ENCODE measurements at regions not wholly inside any gene's neighbourhood (a gene's known extent, or its start where the extent isn't known, plus 50 kb on each side); places are given as distances from the start of the nearest gene placed in this dataset.
"Not testable (repeated sequence)": the region's sequence is repeated elsewhere in the genome, so short reads cannot be mapped to it uniquely, and the experiment has no call there.

DNA sequence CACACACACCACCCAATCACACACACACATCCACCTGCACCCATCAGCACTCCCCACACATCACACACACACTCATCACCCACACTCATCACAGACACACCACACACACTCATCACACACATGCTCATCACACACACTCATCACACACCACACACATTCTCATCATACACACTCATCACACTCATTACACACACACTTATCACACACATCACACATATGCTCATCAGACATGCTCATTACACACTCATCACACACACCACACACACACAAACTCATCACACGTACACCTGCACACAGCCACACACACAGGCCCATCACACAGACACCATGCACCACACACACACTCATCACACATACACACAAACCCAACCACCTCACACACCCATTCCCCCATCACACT is 107.5 kb upstream of the C14orf180 start:
- DNase-seq, result no peak

DNA sequence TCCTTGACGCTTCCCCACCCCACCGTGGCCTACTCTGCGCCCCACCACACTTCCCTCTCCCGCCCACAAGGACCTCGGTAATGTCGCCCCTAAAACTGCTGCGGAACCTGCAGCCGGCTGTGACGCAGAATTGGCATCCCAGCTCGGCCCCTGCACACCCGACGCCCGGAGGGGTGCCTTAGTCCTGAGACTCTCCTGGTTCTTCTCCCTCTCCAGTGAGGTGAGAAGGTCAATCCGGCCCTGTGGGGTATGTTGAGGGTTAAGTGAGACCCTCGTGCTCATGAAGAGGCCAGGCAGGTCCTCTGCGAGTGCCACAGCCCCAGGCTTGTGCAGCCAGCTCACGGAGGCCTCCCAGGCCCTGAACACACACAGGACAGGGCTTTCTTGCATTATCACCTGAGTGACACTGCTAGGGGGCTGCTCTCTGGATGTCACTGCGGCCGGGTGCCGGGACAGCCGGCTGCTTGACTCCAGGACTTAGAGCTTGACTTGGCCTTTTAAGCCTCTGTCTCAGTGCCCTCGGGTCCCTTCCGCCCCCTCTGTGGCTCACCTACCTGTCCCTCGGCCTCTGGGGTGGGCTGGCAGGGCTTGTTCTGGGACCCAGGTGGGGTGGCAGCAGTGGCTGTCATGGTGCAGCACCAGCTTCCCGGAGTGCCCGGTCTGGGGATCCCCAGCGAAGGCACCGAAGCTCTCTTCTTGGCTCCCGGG is 106.9 kb upstream of the C14orf180 start:
- no peak for DNase-seq

DNA sequence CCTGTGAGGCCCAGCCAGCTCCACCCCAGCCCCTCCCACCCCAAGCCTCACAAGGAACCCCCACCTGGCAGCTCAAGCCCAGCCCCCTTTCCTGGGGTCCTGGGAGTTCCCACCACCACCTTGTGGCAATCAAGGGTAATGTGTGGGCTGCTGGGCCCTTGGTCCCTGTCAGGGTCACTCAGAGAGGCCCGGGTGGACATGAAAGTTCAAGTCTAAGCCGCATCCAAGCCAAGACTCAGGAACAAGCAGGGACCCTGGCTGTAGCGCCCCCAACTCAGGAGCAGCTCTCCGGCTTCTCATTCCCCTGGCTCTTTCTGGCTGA is 106.4 kb upstream of the C14orf180 start:
- DNase-seq, result no peak

DNA sequence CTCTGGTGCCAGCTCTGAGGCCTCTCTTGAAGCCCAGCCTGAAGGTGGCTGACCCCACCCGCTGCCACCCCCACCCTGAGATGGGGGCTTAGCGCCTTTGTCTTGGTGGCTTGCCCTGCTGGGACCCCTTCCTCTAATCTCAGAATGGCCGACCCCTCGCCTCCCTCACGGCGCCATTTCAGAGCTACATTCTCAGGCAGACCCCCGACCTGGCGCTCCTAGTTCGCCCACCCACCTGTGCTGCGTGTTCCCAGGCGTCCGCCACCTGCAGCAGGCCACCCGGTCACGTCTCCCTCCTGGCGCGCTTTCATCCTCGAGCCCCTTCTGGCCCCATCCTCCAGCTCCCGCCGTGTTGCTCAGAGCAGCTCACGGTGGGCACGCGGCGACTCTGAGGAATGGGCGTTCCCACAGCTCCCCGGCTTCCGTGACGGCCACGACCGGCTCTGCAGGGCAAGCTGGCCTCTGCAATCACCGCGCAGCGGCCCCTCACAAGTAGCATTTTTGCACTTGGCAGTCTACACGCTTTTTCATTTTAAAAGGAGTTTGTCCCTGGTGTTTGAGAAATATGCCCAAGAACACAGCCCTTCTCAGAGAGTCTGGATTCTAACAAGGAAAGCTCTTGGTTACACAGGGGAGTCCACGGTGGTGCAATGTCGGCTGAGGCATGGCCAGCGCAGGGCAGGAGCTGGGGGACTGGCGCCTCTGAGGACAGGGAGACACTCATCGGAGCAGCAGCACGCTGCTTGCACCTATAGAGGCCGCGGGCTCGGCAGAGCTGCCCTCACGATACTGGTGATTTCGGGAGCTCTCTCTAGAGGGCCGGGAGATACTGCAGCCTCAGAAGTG is 105.7 kb upstream of the C14orf180 start:
- DNase-seq, result no peak

DNA sequence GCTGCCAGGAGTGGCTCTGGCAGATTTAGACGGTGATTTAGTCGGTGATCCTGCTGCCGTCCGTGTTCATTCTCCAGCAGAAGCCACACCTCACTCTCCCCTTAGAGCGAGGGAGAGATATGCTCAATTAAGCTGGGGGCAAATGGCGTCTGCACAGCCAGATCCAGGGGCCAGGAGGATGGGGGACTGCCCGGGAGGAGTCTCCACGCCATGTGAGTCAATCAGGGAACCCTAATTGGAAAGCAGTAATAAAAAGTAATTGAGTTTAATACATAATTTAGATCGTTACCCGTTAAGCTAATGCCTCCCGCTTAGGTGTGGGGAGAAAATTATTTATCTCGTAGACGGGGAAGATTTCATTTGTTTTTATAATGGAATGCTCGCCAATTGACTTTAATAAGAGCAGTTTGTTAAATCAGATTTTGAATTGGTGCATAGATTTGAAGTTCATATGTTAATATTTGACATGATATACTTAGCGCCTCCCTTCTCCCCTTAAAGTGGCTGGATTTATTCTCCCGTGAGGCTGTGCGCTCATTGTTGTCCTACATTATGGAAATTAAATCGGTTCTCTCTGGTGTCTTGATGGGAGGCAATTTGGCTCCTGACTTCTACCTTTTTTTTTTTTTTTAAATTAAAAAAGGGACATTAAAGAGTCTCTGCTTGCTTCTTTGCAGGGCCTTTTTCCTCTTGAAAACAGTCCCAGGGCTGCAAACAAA is 104.9 kb upstream of the C14orf180 start:
- DNase-seq, result no peak

DNA sequence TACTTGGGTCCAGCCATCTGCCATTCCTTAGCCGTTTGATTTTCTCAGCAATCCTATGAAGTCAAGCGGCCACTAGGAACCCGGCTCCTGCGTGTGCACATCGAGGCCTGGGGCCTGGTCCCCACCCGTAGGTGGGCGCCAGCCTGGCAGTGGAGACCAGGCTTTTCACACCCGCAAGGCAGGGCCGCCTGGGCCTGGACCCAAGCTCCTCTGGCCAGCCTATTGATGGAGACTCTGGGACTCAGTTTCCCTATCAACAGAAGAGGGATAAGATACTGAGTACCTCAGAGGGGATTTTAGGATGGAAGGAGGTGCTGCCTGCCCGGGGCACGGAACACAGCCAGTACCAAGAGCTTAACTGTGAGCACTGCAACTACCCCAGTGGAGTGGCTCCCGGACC is 104.3 kb upstream of the C14orf180 start:
- no peak for DNase-seq

DNA sequence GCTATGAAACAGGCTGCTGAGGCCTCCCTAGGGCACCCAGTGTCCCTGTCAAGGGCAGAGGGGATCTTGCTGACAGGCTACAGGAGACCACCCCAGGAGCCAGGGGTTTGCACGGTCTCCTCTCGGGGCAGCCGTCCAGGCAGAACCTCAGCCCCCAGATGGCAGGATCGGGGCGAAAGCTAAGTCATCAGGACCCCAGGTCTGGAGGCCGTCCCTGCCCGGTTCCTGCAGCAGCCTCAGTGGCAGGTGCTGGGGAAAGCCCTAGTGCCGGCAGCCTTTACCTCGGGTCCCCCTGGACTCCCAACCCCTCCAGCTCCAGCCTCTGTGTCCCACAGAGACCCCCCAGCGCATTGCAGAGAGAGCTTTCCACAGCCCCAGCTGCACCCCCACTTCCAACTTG is 103.8 kb upstream of the C14orf180 start:
- no peak for DNase-seq

DNA sequence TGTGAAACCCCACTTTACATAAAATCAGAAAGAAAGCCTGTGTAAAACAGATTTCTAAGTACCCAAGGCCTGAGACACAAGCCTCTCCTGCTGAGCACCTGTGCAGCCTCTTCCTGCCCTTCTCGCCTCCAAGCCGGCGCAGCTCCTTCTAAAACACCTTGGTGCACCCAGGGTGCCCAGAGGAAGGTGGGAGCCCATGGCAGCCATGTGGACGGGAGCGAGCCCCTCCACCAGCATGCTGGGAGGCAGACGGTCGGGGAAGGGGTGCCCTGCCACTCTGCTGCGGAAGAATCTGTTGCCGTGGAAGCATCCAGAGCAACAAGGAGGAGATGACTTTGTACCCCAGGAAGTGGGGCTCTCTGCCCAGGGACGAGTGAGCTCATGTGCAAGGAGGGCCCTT is 103.1 kb upstream of the C14orf180 start:
- no peak for DNase-seq

DNA sequence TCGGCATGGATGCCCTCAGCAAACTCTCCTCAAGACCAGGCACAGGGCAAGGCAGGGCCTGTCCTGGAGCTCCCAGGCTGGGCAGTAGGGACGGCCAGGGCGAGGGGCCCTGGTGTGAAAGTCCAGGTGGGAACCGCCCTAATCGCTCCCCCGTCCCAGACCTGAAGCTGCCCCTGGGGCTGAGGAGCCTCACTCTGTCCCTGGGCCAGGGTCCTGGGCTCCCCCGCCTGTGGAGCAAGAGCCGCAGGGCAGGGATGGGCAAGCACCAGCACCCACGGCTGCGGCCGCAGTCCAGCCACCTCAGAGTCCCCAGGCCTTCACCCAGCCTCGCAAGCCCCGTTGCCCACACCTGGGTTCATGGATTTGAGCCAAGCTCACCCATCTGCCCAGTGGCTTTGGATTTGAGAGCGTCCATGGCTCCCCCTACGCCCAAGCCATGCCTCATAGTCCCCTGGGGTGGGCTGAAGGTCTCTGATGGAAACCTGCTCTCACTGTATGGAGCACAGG is 102.4 kb upstream of the C14orf180 start:
- no peak for DNase-seq

DNA sequence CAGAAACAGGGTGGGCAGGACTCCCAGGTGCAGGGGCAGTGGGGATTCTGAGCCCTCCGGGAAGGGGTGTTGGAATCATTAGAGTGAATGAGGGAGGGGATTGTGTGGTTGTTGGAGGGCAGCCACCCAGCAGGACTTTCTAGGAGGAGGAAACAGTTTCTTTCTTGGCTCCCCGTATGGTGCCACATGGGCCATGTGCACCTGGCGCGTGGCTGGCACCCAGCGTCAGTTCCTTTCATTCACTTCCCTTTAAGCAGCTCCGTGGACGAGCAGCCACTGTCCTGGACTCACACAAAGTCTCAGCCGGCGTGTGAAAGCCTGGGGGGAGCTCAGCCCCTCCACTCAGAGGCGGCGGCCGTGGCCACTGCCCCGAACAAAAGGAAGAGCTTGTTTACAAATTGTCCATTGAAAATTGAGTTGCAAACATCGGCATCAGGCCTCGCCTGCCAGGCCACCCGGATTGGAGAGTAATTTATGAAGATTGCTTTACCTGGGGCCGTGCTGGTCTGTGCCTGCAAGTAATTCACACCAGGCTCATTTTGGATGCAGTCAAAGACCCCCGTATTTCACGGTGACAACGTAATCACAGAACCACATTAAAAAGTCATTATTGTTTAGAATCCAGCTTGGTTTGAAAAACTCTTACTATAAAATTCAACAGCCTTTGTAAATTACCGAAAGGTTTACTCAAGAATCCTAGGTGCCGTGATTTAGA is 101.7 kb upstream of the C14orf180 start:
- no peak for DNase-seq

DNA sequence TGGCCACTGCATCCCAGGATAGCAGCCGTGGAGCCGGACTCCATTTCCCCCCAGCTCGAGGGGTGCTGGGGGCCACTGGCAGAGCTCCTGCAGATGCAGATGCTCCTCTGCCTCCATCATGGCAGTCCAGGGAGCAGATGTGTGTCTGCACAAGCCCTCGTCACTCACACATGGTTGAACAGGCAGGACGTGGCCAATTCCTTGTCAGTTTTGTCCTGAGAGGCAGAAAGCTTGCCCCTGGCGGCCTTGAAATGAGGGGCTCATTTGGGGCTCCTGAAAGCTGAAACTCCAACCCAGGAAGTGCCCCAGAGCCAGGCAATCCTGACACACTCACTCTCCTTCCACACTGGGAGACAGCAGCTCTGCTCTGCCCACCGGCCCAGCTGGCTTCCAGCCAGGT is 100.9 kb upstream of the C14orf180 start:
- no peak for DNase-seq

DNA sequence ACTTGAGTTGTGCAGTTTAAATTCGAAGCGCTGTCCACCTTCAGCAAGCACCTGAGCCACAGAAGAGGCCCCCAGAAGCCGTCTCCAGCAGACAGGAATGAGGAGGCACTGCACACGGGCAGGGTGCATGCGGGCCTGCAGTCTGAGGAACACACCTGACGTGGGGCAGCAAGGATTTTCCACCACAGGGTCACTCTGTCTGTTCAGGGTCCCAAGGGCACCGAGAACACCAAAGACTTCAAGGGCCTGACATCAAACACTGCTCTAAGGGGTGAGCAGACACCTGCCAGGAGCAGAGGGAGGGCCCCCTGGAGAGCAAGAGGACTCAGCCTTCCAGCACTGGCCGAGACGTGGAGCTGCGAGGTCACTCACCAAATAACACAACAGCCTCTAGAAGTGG is 99.7 kb upstream of the C14orf180 start:
- no peak for DNase-seq

DNA sequence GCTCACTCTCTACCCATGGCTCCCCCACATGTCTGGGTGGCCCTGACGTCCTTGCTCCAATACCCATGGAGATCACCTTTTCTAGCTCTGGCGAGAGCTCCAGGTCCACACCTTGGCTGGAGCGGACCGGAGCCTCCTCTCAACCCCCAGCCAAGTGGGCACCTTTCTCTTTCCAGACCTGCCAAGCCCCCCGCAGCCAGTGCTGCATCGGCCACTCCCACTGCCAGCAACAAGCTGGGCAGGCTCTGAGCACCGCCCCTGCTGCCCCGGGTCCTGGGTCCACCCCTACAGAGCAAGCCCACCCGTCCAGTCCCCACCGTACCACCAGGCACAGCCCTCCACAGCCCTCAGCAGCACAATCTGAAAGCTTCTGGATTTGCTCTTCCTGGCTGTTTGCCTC is 98.2 kb upstream of the C14orf180 start:
- DNase-seq, result no peak

DNA sequence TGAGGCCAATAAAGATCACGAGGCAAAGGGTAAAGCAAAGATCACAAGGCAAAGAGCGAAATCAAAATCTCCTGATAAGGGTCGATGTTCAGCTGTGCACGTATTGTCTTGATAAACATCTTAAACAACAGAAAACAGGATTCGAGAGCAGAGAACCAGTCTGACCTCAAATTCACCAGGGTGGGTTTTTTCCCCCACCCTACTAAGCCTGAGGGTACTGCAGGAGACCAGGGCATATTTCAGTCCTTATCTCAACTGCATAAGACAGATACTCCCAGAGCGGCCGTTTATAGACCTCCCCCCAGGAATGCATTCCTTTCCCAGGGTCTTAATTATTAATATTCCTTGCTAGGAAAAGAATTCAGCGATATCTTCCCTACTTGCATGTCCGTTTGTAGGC is 97.5 kb upstream of the C14orf180 start:
- not testable (repeated sequence) for DNase-seq

DNA sequence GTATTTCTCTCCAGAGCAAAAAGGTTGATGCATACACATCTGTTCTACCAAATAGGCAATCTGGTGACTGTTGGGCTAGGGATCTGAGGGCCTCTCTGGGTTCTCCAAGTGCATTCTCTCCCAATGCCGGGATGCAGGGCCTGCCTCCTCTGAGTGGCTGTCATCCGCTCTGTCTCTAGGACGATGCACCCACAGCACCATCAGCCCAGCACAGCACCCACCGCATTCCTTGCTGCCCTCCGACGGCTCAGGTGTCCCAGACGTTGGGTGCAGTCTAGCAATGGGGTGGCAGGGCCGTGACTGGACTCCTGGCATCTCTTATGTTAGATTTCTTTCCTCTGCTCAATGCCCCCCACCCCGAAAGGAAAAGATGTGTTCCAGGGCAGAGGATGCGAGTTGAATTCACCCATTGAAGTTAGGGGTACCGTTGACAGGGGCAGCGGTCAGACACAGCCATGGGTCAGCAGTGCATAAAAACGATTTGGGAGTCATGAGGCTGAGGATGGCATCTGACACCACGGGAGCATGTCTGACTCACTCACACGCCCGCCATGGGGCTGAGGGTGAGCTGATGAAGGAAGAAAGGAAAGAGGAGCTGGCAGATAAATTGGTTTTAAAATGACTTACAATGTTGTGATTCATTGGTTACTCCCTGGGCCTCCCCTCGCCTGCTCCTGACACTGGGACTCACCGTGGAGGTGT is 93.2 kb upstream of the C14orf180 start:
- DNase-seq, result no peak

DNA sequence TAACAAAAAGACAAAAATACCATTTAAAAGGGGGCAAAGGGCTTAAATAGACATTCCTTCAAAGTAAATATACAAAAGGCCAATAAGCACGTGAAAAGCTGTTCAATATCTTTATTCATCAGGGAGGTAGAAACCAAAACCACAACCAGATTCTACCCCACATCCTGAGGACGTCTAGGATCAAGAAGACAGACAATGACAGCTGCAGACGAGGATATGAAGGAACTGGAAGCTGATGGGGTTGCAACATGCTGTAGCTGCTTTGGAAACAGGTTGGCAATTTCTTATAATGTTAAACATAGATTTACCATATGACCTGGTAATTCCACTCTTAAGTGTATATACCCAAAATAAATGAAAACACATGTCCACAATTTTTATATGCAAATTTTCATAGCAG is 85.1 kb upstream of the C14orf180 start:
- no peak for DNase-seq

DNA sequence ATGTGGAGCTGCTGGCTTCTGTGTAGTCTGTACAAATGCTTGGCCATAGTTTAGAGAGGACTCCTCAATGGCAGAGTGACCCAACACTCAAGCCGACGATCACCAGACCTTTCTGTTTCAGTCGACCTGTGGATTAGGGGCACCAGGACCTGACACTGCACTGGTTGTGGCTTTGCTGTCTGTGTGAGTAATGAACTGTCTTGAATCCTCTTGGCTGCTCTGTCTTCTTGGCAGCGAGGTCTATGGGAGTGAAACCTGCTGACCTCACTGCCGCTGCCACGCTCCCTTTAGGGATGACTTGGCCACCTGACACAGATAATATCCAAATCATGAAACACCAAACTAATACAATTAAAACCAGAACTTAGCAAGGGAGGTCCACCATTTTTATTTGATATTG is 83.5 kb upstream of the C14orf180 start:
- no peak for DNase-seq

DNA sequence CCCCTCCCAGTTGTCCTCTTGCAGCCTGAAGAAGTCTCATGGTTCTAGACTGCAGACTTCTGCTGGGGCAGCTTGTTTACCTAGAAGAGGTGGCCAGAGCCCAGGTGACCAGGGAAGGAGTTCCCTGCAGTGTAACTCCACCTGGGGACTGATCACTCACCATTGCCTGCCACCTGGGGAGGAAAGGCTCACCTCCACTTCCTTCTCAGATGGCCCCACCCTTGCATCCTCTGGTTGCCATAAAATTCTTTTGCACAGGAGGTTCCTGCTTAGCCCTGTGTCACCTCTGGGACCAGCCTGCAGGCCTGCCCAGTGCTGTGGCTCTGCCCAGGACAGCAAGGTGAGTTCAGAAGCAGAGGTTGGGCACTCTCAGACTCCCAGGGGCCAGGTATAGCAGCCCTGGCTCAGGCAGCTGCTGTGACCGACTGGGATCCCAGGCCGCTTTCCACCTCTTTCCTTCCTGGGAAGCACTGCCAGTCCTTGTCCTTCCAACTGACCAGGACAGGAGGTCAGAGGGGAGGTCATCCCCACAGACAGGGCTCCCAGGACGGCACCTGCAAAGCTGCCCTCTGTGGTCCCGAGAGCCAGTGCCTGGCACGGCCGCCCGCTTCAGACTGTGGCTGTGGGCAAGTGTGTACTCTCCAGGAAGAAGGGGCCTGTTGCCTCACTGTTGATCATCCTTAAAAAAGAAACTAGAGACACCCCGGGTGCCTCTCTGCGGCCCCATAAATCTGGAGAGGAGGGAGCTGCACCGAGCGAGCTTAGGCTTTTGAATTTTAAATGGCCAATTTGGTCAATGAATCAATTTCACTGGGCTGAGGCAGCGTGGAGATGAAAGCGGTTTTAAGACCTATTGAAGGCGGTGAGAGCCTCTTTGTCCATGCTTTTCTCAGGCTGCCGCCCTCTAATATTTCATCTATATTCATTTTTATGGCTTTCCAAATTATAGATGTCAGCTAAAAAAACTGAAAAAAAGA is 79.5 kb upstream of the C14orf180 start:
- no peak for DNase-seq

DNA sequence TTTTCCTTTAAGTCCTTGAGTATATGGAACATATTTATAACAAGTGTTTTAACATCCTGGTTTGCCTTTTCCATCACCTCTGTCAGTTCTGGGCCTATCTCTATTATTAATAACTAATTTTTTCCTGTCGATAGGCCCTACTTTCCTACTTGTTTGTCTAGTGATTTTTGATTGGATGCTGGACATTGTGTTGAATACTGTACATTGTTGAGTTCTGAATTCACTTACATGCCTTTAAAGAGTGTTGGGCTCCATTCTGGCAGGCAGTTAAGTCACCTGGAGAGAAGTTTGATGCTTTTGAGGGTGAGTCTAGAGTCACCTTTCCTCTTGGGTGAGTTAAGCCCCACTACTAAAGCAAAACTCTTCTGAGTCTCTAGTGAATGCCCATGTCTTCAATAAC is 77.5 kb upstream of the C14orf180 start:
- no peak for DNase-seq

DNA sequence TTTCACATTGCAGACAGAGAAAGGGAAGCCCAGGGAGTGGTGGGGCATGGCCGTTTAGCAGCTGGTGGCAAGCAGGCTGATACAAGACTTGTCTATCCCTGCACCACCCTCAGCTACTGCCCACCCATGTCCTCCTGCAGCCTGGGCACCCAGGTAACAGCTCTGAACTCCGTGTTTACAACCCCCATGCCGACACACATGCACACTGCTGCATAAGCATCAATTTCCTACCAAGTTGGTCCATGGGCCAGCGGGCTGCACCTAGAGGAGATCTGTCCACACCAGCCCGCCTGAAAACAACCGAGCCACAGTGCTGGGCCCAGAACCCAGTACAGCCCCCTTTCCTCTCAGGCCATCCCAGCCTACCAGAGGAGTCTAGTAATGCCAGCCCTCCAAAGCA is 75.9 kb upstream of the C14orf180 start:
- no peak for DNase-seq

DNA sequence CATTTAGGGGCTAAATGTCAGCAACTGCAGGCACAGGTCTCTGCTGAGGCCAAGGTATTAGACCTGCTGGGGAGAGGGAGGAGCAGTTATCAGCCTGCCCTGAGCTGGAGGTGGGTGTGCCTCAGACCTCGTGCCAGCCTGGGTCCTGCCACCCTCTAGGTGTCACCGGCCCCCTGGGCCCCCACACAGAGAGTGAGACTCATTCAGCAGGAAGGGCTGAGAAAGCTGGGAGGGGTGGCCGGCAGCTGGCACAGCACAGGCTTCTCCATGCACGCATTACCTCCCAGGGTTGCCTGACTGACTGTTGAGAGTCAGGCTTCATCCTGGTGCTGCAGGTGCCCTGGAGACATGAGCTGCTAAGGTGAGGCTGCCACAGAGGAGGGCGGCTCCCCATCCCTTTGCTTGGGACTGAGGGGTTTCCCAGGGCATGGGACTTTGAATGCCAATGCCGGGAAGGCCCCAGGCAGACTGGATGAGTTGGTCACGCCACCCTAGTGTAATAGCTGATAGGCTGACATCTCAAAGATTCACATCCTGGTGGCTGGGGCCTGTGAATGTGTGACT is 75.3 kb upstream of the C14orf180 start:
- DNase-seq, result no peak
